ENCODE measurements at regions not wholly inside any gene's neighbourhood (a gene's known extent, or its start where the extent isn't known, plus 50 kb on each side); places are given as distances from the start of the nearest gene placed in this dataset.

DNA sequence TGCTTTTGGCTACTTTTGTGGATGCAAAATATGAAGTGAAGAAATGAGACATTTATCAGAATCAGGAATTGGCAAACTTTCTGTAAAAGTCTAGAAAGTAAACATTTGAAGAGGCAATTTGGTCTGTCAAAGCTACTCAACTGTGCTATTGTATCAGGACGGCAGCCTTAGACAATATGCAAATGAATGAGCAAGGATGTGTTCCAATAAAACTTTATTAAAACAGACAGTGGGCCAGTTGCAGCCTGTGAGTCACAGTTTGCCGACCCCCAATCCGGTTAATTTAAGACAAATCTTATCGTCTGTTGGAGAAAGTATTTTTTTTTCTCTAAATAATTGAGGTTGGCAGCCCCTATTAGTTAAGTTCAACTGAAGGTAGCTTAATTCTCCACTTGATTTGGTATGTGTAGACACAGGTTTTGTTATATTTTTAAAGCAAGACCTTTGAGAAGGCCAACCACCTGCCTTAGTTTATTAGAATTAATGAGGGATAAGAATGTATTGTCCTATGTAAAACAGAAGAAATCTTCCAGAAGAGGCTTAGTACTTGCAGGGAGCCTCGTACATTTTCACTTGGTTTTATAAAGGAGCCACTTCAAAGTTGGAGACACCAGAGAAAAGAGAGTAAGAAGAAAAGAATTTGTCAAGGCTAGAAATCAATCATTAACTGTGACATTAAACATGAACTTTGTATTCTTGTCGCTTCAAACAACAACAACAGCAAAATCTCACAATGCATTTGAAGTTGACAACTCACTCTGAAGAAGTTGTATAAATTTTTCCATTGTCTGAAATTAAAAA is 81.6 kb upstream of the FAT1 start (continued):
- TF ChIP-seq ZBTB20 (CRISPR knock-in tag; IDR thresholded peaks at IDR 0.05; ENCODE audit: borderline replicate concordance, low read depth) (no peak), RBAK (CRISPR knock-in tag; IDR thresholded peaks at IDR 0.05) (no peak), HNRNPUL1 (IDR thresholded peaks at IDR 0.05; ENCODE audit: low read depth, low read length) (peak; percentile 98), PPARG (CRISPR knock-in tag; conservative IDR thresholded peaks at IDR 0.05) (peak; percentile 35; the same call in 1 of the 2 replicates), FOXA3 (CRISPR knock-in tag; IDR thresholded peaks at IDR 0.05) (peak; percentile 76), ZNF629 (CRISPR knock-in tag; conservative IDR thresholded peaks at IDR 0.05) (no peak), JUN (CRISPR knock-in tag; IDR thresholded peaks at IDR 0.05) (no peak), RFX3 (CRISPR knock-in tag; IDR thresholded peaks at IDR 0.05) (no peak), ZNF775 (CRISPR knock-in tag; IDR thresholded peaks at IDR 0.05; ENCODE audit: borderline replicate concordance) (no peak), RBFOX2 (IDR thresholded peaks at IDR 0.05; ENCODE audit: low read depth, low read length) (peak; percentile 58; the same call in 1 of the 2 replicates), SETDB1 (CRISPR knock-in tag; IDR thresholded peaks at IDR 0.05; ENCODE audit: borderline replicate concordance) (no peak), MED8 (CRISPR knock-in tag; IDR thresholded peaks at IDR 0.05; ENCODE audit: insufficient replicate concordance) (no peak), FOXP1 (IDR thresholded peaks at IDR 0.05) (peak; percentile 77), FOXP1 (CRISPR knock-in tag; IDR thresholded peaks at IDR 0.05) (peak; percentile 89), ZNF724P (CRISPR knock-in tag; IDR thresholded peaks at IDR 0.05; ENCODE audit: borderline replicate concordance) (no peak)
- TF ChIP-seq, protein P1, sequence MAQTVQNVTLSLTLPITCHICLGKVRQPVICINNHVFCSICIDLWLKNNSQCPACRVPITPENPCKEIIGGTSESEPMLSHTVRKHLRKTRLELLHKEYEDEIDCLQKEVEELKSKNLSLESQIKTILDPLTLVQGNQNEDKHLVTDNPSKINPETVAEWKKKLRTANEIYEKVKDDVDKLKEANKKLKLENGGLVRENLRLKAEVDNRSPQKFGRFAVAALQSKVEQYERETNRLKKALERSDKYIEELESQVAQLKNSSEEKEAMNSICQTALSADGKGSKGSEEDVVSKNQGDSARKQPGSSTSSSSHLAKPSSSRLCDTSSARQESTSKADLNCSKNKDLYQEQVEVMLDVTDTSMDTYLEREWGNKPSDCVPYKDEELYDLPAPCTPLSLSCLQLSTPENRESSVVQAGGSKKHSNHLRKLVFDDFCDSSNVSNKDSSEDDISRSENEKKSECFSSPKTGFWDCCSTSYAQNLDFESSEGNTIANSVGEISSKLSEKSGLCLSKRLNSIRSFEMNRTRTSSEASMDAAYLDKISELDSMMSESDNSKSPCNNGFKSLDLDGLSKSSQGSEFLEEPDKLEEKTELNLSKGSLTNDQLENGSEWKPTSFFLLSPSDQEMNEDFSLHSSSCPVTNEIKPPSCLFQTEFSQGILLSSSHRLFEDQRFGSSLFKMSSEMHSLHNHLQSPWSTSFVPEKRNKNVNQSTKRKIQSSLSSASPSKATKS (CRISPR knock-in tag; IDR thresholded peaks at IDR 0.05): no peak
- TF ChIP-seq, protein P2, sequence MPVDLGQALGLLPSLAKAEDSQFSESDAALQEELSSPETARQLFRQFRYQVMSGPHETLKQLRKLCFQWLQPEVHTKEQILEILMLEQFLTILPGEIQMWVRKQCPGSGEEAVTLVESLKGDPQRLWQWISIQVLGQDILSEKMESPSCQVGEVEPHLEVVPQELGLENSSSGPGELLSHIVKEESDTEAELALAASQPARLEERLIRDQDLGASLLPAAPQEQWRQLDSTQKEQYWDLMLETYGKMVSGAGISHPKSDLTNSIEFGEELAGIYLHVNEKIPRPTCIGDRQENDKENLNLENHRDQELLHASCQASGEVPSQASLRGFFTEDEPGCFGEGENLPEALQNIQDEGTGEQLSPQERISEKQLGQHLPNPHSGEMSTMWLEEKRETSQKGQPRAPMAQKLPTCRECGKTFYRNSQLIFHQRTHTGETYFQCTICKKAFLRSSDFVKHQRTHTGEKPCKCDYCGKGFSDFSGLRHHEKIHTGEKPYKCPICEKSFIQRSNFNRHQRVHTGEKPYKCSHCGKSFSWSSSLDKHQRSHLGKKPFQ (CRISPR knock-in tag; IDR thresholded peaks at IDR 0.05; ENCODE audit: insufficient replicate concordance): no peak
- TF ChIP-seq, protein P3, sequence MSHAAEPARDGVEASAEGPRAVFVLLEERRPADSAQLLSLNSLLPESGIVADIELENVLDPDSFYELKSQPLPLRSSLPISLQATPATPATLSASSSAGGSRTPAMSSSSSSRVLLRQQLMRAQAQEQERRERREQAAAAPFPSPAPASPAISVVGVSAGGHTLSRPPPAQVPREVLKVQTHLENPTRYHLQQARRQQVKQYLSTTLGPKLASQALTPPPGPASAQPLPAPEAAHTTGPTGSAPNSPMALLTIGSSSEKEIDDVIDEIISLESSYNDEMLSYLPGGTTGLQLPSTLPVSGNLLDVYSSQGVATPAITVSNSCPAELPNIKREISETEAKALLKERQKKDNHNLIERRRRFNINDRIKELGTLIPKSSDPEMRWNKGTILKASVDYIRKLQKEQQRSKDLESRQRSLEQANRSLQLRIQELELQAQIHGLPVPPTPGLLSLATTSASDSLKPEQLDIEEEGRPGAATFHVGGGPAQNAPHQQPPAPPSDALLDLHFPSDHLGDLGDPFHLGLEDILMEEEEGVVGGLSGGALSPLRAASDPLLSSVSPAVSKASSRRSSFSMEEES (CRISPR knock-in tag; IDR thresholded peaks at IDR 0.05): peak; percentile 43; the same call in 1 of the 2 replicates
- TF ChIP-seq, protein P4, sequence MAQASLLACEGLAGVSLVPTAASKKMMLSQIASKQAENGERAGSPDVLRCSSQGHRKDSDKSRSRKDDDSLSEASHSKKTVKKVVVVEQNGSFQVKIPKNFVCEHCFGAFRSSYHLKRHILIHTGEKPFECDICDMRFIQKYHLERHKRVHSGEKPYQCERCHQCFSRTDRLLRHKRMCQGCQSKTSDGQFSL (CRISPR knock-in tag; IDR thresholded peaks at IDR 0.05): no peak
